Motor neuron (in vitro differentiated cells): ENCODE measurements at regions not wholly inside any gene's neighbourhood (a gene's known extent, or its start where the extent isn't known, plus 50 kb on each side); places are given as distances from the start of the nearest gene placed in this dataset.

ENCODE experiments used
- ATAC-seq, 8 experiments: fragments of 200-7000 bp; cut with Tn5 transposase; replicated peaks in 6 of 8; 2 replicates each; pipeline ENCODE4 v1.8.0; 2021; ENCODE audit warnings: mild to moderate bottlenecking in 8 of 8, moderate library complexity in 8 of 8
- H3K27ac ChIP-seq, 2 donors: fragments of 250-450 bp; sonication (Bioruptor Pico); 2 replicates each; pipeline ENCODE4 v1.9.0; 2021; ENCODE audit warnings: antibody characterized with exemption in 2 of 2, mild to moderate bottlenecking in 2 of 2, moderate library complexity in 1 of 2
- H3K4me1 ChIP-seq, 2 donors: fragments of 250-450 bp; sonication (Bioruptor Pico); replicated peaks in 1 of 2; 2 replicates each; pipeline ENCODE4 v1.6.1; 2021; ENCODE audit warnings: antibody characterized with exemption in 2 of 2, mild to moderate bottlenecking in 2 of 2, moderate library complexity in 1 of 2
- H3K4me3 ChIP-seq, 5 donors: fragments of 250-450 bp; sonication (Bioruptor Pico); 2 replicates each; pipeline ENCODE4 v1.9.0; 2021; ENCODE audit warnings: antibody characterized with exemption in 5 of 5, mild to moderate bottlenecking in 5 of 5, moderate library complexity in 4 of 5
- WGBS, 10 experiments: fragments of 450-650 bp; shearing (Covaris generic); methylation state at CpG; one replicate each; pipeline ENCODE4 v1.0.0; 2022; 5-methylcytosine and 5-hydroxymethylcytosine counted together
- in situ Hi-C, 9 experiments: fragments of 400-800 bp; cut with MboI; loops; one replicate each; pipeline ENCODE4 v1.15.0; 2021; ENCODE audit warnings: low sequenced_read_pairs in 9 of 9, low pct_unique_long_range_greater_than_20kb in 2 of 9; ENCODE audit not compliant: unreplicated experiment in 9 of 9

DNA sequence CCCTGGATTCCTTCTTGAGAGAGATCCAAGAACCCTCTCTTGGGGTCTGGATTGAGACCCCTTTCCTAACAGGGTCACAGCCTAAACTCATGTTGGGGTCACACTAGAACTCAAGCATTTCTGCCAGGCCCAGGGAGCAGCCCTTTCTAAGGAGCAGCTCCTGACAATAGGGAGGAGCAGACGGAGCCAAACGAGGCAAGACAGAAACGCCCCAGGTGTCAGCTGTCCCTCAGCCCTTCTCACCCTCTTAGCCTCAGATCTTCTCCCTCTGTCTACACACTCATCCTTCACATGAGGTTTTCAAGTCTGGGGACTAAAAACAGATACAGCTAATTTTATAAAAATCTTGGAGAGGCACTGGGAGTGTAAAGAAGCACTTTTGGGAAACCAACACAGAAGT lies 157.2 kb downstream of the SOCS6 start:
- H3K4me1 ChIP-seq: no peaks in the 10 kb centered on the region
- 50 to 100% methylated on average over 1 to 2 of the region's 3 CpGs; no CpG with 5 or more reads in 8 of the 10 experiments for WGBS, 10 experiments
- H3K4me3 ChIP-seq: no peak overlapping the region
- ATAC-seq: no peak
- in situ Hi-C loops: loop anchor here in 3 of 9 experiments (25.0 kb wide), 2 partner anchors 234 to 259 kb away; partner anchors contain the start of gene RTTN (in 1 of the 3)
- H3K27ac ChIP-seq: no peak overlapping the region

DNA sequence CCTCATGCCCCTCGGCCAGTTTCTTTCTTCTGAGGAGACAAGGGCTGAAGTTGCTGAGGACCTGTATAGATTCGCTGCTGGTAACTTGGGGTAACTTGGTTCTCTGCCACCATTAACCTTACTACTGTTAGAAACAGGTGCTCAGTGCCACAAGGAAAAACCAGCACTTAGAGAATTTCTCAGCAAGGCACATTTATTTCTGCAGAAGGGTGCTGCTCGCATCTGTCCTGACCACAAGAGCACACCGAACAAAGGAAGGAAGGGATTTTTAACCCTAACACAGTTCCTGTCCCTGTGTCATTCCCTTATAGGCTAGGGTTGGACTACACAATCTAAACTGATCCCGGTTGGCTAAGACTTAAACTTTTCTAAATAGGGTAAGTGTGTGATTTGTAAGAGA lies 154.1 kb downstream of the SOCS6 start:
- Histone ChIP-seq H3K27ac (no peak overlapping the region), H3K4me3 (no peak overlapping the region), H3K4me1 (no peaks in the 10 kb centered on the region)
- no peak for ATAC-seq
- WGBS, 10 experiments: 57 to 100% (median 82%) methylated on average over 1 to 4 of the region's 5 CpGs
- in situ Hi-C loops: loop anchor here in 3 of 9 experiments (25.0 kb wide), 2 partner anchors 231 to 256 kb away; partner anchors contain the start of gene RTTN (in 1 of the 3)

DNA sequence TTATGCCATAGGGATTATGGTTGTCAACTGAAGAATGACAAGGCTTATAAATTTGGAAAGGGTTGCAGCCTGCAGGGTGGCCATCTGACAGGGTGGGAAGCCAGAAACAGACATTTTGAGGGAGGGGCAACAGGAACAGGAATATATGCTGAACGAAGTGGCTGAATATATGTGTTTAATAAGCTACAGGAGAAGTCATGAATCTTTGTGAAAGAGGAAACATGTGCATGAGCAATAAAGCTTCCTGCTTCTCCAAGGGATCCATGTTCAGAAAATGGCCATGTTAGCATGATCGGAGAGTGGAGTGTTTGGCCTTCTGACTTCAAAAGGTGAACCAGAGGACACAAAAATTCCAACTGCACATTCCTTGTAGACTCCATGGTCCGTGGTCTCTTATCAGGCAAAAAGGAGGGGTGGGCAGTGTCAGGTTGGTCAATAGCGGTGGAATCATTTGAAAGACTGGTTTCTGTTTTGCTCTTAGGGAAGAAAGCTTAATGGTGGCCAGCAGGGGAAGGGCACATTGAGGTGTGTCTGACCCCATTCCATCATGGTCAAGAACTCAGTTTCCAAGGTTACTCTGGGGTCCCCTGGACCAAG lies 144.1 kb downstream of the SOCS6 start:
- in situ Hi-C loops: loop anchor here (10.0 to 25.0 kb wide), 5 partner anchors 148 to 246 kb away; partner anchors contain the start of genes RTTN (in 2 of the 9) and SOCS6 (in 1 of the 9)
- WGBS, 10 experiments: 20 to 100% (median 85%) methylated on average over 1 to 4 of the region's 4 CpGs; no CpG with 5 or more reads in 3 of the 10 experiments
- no peak for ATAC-seq

DNA sequence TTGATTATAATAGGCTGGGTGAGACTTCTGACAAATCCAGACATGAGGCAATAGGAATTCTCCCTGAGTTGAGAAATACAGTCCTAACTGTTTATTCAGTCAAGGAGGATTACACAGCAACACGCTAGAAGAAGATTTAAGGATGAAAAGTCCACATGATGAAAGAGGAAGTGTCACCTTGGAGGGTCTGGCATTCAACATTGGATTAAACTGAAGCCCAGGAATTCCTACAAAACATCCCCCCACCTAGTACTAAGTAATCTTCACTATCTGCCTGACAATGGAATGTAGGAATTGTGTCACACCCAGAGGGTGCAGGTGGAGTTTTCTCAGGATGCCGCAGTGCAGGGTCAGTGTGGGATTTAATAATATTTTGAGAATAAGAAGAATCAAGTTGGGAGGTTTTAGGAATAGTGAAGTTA lies 142.4 kb downstream of the SOCS6 start:
- no peak overlapping the region for H3K4me3 ChIP-seq
- no peaks in the 10 kb centered on the region for H3K4me1 ChIP-seq
- in situ Hi-C loops: loop anchor here (10.0 to 25.0 kb wide), 5 partner anchors 146 to 244 kb away; partner anchors contain the start of genes RTTN (in 2 of the 9) and SOCS6 (in 1 of the 9)
- H3K27ac ChIP-seq: no peak overlapping the region
- no peak for ATAC-seq
- WGBS, 10 experiments: 10 to 100% (median 76%) methylated on average over 1 to 2 of the region's 2 CpGs; no CpG with 5 or more reads in 2 of the 10 experiments

More for the DNA sequence above, 144.1 kb downstream of the SOCS6 start:
- Histone ChIP-seq H3K4me1 (no peaks in the 10 kb centered on the region), H3K4me3 (no peak overlapping the region), H3K27ac (no peak overlapping the region)

DNA sequence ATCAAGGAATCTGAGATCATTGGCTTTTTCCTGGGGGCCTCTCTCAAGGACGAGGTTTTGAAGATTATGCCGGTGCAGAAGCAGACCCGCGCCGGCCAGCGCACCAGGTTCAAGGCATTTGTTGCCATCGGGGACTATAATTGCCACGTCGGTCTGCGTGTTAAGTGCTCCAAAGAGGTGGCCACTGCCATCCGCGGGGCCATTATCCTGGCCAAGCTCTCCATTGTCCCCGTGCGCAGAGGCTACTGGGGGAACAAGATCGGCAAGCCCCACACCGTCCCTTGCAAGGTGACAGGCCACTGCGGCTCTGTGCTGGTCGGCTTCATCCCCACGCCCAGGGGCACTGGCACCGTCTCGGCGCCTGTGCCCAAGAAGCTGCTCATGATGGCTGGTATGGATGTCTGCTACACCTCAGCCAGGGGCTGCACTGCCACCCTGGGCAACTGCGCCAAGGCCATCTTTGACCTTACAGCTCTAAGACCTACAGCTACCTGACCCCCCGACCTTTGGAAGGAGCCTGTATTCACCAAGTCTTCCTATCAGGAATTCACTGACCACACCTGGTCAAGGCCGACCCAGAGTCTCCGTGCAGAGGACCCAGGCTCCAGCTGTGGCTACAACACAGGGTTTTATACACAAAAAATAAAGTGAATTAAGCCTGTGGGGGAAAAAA lies 141.8 kb downstream of the SOCS6 start:
- Histone ChIP-seq H3K4me1 (no peaks in the 10 kb centered on the region), H3K27ac (no peak overlapping the region), H3K4me3 (no peak overlapping the region)
- in situ Hi-C loops: loop anchor here (10.0 to 25.0 kb wide), 5 partner anchors 146 to 243 kb away; partner anchors contain the start of genes RTTN (in 2 of the 9) and SOCS6 (in 1 of the 9)
- no peak for ATAC-seq
- 86 to 100% (median 95%) methylated on average over 1 to 8 of the region's 26 CpGs; no CpG with 5 or more reads in 5 of the 10 experiments for WGBS, 10 experiments

DNA sequence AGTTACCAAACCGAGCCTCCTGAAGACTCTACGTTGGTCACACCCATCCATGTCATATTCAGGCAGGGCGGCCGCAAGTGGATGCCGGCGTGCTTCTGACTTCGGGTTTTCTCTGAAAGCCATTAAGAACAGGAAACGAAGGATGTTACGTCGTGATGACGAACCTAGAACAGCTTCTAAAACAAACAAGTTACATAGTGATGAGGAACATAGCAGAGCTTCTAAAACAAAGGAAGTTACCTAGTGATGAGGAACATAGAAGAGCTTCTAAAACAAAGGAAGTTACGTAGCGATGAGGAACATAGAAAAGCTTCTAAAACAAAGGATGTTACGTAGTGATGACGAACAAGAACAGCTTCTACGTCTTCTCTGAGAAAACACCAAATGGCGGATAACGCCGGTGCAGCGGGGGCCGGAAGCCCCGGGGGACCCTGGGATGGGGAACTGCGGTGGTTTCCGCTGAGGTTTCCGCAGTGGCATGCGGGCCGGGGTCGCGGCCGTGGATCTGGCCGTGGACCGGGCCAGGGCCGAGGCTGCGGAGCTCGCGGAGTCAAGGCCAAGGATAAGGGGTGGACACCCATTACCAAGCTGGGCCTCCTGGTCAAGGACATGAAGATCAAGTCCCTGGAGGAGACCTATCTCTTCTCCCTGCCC lies 141.1 kb downstream of the SOCS6 start:
- H3K4me3 ChIP-seq: no peak overlapping the region
- no peak for ATAC-seq
- 76 to 98% (median 90%) methylated on average over 4 to 23 of the region's 36 CpGs; no CpG with 5 or more reads in 1 of the 10 experiments for WGBS, 10 experiments
- in situ Hi-C loops: loop anchor here (10.0 to 25.0 kb wide), 5 partner anchors 145 to 243 kb away; partner anchors contain the start of genes RTTN (in 2 of the 9) and SOCS6 (in 1 of the 9)
- H3K4me1 ChIP-seq: no peaks in the 10 kb centered on the region
- no peak overlapping the region for H3K27ac ChIP-seq

DNA sequence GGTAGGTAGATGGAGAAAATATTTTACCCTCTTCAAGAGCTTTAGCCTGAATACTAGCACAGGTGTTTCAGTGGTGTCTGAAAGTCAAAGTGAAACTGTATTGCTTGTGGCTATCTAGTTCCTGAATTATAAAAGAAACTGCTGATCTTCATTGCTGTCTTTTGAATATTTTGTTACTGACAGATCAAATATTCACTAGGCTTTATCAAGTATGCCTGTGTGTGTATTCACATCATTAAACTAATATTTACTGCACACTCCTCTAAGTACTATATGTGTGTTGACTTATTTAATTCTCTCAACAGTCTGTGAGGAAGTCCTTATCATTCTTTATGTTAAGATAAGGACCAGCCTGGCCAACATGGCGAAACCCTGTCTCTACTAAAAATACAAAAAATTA lies 139.6 kb downstream of the SOCS6 start:
- no peak overlapping the region for H3K4me3 ChIP-seq
- H3K27ac ChIP-seq: no peak overlapping the region
- in situ Hi-C loops: loop anchor here in 3 of 9 experiments (25.0 kb wide), 2 partner anchors 216 to 241 kb away; partner anchors contain the start of gene RTTN (in 1 of the 3)
- WGBS, 10 experiments: 80 to 100% (median 100%) methylated on average over 1 of the region's 1 CpG; no CpG with 5 or more reads in 6 of the 10 experiments
- no peak for ATAC-seq
- H3K4me1 ChIP-seq: no peaks in the 10 kb centered on the region

DNA sequence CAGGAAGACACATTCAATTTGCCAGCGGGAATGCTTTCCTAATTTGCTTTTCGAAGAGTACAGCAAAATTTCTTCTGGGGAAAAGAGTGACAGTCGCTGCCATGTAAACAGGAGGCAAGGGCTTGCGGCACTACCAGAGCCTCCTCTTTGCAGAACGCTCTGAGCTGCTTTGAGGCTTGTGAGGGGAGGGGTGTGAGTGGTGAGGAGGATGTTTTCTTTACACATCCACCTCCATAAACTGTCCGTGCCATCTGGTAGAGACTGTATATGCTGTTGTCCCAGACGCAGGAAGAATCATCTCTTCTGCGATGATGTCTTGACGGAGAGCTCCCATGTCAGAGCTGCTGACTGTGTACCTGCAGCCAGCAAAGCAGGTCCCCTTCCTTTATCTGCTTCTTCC lies 138.0 kb downstream of the SOCS6 start:
- Histone ChIP-seq H3K4me3 (no peak overlapping the region), H3K4me1 (peaks cover 3 to 4% of the 10 kb centered on the region in 2 donors), H3K27ac (no peak overlapping the region)
- 60 to 100% (median 94%) methylated on average over 1 to 6 of the region's 9 CpGs; no CpG with 5 or more reads in 3 of the 10 experiments for WGBS, 10 experiments
- in situ Hi-C loops: loop anchor here in 3 of 9 experiments (25.0 kb wide), 2 partner anchors 215 to 240 kb away; partner anchors contain the start of gene RTTN (in 1 of the 3)
- ATAC-seq: no peak

DNA sequence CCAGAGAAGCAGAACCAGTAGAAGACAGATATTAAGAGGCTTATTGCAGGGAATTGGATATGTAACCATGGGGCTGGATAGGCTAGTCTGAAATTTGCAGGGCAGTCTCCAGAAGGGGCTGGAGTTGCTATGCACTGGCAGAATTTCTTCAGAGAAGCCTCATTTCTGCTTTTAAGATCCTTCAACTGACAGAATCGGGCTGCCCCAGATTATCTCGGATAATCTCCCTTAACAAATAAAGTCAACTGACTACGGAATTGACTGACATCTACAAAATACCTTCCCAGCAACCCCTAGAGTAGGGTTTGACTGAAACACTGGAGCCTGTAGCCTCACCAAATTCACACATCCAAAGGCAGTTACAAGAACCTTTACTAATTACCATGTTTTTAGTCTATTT lies 136.4 kb downstream of the SOCS6 start:
- Histone ChIP-seq H3K4me3 (no peak overlapping the region), H3K4me1 (peaks cover 3 to 6% of the 10 kb centered on the region in 2 donors), H3K27ac (no peak overlapping the region)
- no peak for ATAC-seq
- WGBS, 10 experiments: 60 to 93% (median 83%) methylated on average over 1 to 3 of the region's 3 CpGs; no CpG with 5 or more reads in 2 of the 10 experiments
- in situ Hi-C loops: loop anchor here in 3 of 9 experiments (25.0 kb wide), 2 partner anchors 213 to 238 kb away; partner anchors contain the start of gene RTTN (in 1 of the 3)

DNA sequence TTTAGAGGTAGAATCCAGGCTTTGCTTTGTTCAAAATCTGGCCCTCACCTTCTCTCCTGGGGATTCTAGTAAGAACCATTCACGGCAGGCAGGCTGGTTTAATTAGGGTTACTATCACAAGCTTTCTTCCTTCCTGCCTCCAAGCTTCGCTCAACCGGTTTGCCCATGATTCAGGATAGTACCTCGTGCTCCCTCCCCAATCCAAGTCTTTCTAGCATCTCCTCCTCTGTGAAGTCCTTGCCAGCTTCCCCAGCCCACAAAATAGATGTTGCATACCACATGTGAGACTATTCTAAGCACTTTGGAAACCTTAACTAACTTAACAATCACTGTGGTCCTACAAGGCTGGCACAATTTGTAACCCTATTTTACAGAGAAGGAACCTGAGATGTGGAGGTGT lies 135.1 kb downstream of the SOCS6 start:
- ATAC-seq: no peak
- H3K4me3 ChIP-seq: no peak overlapping the region
- in situ Hi-C loops: no loop called here
- WGBS, 10 experiments: 0 to 100% (median 69%) methylated on average over 1 to 3 of the region's 4 CpGs; no CpG with 5 or more reads in 1 of the 10 experiments
- no peak overlapping the region for H3K27ac ChIP-seq
- H3K4me1 ChIP-seq: peaks cover 6 to 8% of the 10 kb centered on the region in 2 donors

DNA sequence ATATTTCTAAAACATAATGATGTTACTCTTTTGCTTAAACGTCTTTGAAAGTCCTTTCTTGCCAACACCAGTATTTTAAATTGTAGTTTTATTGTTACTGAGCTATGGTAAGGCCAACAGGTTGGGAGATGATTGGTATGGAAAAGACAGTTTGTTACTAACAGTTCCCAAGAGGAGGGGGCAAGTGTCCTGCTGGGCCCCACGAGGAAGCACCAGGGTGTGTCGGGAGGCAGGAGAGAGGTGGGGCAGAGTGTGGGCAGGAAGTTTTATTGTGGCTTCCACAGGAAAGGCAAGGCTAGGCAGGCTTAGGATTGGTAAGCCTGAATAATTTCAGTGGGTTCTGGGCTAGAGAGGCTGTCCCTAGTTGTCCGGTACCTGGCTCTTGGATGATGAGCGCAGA lies 134.3 kb downstream of the SOCS6 start:
- ATAC-seq: no peak
- WGBS, 10 experiments: 0 to 70% (median 44%) methylated on average over 1 to 5 of the region's 5 CpGs; no CpG with 5 or more reads in 2 of the 10 experiments
- peaks cover 6 to 15% of the 10 kb centered on the region in 2 donors for H3K4me1 ChIP-seq
- H3K27ac ChIP-seq: no peak overlapping the region
- H3K4me3 ChIP-seq: no peak overlapping the region
- in situ Hi-C loops: no loop called here

DNA sequence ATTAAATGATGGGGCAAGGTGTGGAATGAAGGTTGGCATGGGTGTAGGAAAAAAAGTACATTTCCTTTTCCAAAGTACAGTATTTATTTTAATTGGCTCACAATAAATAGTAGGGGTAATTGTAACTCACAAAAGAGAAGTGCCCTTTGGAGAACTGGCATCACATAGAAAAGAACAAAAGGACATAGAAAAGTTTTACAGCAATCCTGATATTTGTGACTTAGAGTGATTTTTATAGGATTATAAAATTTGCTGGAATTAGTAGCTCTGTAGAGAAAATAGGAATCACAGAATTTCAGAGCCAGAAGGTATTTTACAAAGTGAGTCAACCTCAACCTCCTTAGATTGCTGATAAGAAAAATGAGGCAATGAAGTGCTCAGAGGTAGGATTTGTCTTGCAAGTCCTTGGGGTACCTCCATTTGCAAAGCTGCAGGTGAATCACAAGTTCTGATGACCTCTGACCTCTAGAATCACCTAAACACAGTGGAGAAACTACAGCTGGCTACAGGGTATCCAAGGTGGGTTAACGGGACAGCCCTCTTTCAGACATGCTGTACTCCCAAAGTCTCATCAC lies 133.6 kb downstream of the SOCS6 start:
- H3K4me3 ChIP-seq: no peak overlapping the region
- in situ Hi-C loops: no loop called here
- H3K4me1 ChIP-seq: peaks cover 6 to 18% of the 10 kb centered on the region in 2 donors
- no peak for ATAC-seq
- 75 to 100% (median 83%) methylated on average over 1 of the region's 1 CpG; no CpG with 5 or more reads in 5 of the 10 experiments for WGBS, 10 experiments
- H3K27ac ChIP-seq: no peak overlapping the region
